Activated B cell treated with CpG ODN at 0.5 μM for 24 hours (primary cell): ENCODE measurements at regions not wholly inside any gene's neighbourhood (a gene's known extent, or its start where the extent isn't known, plus 50 kb on each side); places are given as distances from the start of the nearest gene placed in this dataset.
"Not testable (repeated sequence)": the region's sequence is repeated elsewhere in the genome, so short reads cannot be mapped to it uniquely, and the experiment has no call there.

ENCODE experiments used
- ATAC-seq: fragments of 200-7000 bp; cut with Tn5 transposase; one replicate; pipeline ENCODE4 v1.10.0; 2021; ENCODE audit warnings: low read depth, mild to moderate bottlenecking, moderate library complexity
- CTCF ChIA-PET: fragments of 350-600 bp; sonication (Branson Sonifier 250); formaldehyde crosslinking; loops from one replicate; lab custom pipeline; 2021; ENCODE audit warnings: antibody characterized with exemption; lab: Charles Lee
- POLR2A ChIA-PET: fragments of 350-600 bp; sonication (Branson Sonifier 250); formaldehyde crosslinking; loops from one replicate; lab custom pipeline; 2021; ENCODE audit warnings: antibody characterized with exemption; lab: Charles Lee
- DNase-seq: peaks from one replicate; pipeline ENCODE4 v3.0.0; 2022
- H3K27ac Mint-ChIP-seq: one replicate; pipeline ENCODE4 v1.8.0; 2020; ENCODE audit warnings: mixed read lengths
- H3K27me3 Mint-ChIP-seq: one replicate; pipeline ENCODE4 v1.8.0; 2021; ENCODE audit warnings: mixed read lengths
- H3K36me3 Mint-ChIP-seq: one replicate; pipeline ENCODE4 v1.8.0; 2021; ENCODE audit warnings: low read depth, mixed read lengths
- H3K4me1 Mint-ChIP-seq: one replicate; pipeline ENCODE4 v1.8.0; 2021; ENCODE audit warnings: mixed read lengths
- H3K4me3 Mint-ChIP-seq: one replicate; pipeline ENCODE4 v1.8.0; 2020; ENCODE audit warnings: mild to moderate bottlenecking, mixed read lengths
- H3K9me3 Mint-ChIP-seq: one replicate; pipeline ENCODE4 v1.8.0; 2020; ENCODE audit warnings: mixed read lengths
- intact Hi-C: fragments of 100-400 bp; cut with micrococcal nuclease; formaldehyde crosslinking; loops from one replicate; pipeline ENCODE4 v1.15.1; 2024
- TF ChIP-seq, protein P1 (sequence below): fragments of 200-600 bp; IDR thresholded peaks from one replicate; pipeline ENCODE4 v1.8.0; 2022; ENCODE audit warnings: antibody characterized with exemption, mild to moderate bottlenecking

- no peak overlapping the region for H3K27ac Mint-ChIP-seq
- DNase-seq (no peak), ATAC-seq (no peak)
- CTCF ChIA-PET, result no interaction called here
- no peaks in the 10 kb centered on the region for H3K9me3 Mint-ChIP-seq
- intact Hi-C loops, result no loop called here
- no peaks in the 10 kb centered on the region for H3K36me3 Mint-ChIP-seq
- no peaks in the 10 kb centered on the region for H3K27me3 Mint-ChIP-seq
- no peaks in the 10 kb centered on the region for H3K4me1 Mint-ChIP-seq
- POLR2A ChIA-PET, result interaction anchor here (0.6 kb wide), 1 partner anchor 236 kb away, joined by 5 read pairs; no protein-coding TSS in a partner anchor
- H3K4me3 Mint-ChIP-seq, result no peak overlapping the region
- TF ChIP-seq, protein P1, sequence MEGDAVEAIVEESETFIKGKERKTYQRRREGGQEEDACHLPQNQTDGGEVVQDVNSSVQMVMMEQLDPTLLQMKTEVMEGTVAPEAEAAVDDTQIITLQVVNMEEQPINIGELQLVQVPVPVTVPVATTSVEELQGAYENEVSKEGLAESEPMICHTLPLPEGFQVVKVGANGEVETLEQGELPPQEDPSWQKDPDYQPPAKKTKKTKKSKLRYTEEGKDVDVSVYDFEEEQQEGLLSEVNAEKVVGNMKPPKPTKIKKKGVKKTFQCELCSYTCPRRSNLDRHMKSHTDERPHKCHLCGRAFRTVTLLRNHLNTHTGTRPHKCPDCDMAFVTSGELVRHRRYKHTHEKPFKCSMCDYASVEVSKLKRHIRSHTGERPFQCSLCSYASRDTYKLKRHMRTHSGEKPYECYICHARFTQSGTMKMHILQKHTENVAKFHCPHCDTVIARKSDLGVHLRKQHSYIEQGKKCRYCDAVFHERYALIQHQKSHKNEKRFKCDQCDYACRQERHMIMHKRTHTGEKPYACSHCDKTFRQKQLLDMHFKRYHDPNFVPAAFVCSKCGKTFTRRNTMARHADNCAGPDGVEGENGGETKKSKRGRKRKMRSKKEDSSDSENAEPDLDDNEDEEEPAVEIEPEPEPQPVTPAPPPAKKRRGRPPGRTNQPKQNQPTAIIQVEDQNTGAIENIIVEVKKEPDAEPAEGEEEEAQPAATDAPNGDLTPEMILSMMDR, result no peak
Observed at GRCh38 chr1:82783044-82783443, 982.3 kb downstream of the ADGRL2 start.

- CTCF ChIA-PET, result no interaction called here
- Mint-ChIP-seq H3K4me3 (no peak overlapping the region), H3K4me1 (no peaks in the 10 kb centered on the region), H3K9me3 (no peaks in the 10 kb centered on the region), H3K27me3 (no peaks in the 10 kb centered on the region), H3K36me3 (no peaks in the 10 kb centered on the region), H3K27ac (no peak overlapping the region)
- intact Hi-C loops, result no loop called here
- ATAC-seq (no peak), DNase-seq (no peak)
- TF ChIP-seq, protein P1, result no peak
- POLR2A ChIA-PET, result interaction anchor here (0.6 kb wide), 1 partner anchor 235 kb away, joined by 5 read pairs; no protein-coding TSS in a partner anchor
Observed at GRCh38 chr1:82782599-82782998, 981.9 kb downstream of the ADGRL2 start.

- intact Hi-C loops, result loop anchor here (10.0 kb wide), 2 partner anchors 746 to 986 kb away; no protein-coding TSS in a partner anchor
- Mint-ChIP-seq H3K27ac (no peak overlapping the region), H3K4me3 (no peak overlapping the region), H3K27me3 (no peaks in the 10 kb centered on the region), H3K9me3 (no peaks in the 10 kb centered on the region), H3K36me3 (no peaks in the 10 kb centered on the region), H3K4me1 (no peaks in the 10 kb centered on the region)
- CTCF ChIA-PET, result no interaction called here
- ATAC-seq, result no peak
- TF ChIP-seq, protein P1, result no peak
- no peak for DNase-seq
- POLR2A ChIA-PET, result no interaction called here
Observed at GRCh38 chr1:82778612-82779011, 977.9 kb downstream of the ADGRL2 start.

DNA sequence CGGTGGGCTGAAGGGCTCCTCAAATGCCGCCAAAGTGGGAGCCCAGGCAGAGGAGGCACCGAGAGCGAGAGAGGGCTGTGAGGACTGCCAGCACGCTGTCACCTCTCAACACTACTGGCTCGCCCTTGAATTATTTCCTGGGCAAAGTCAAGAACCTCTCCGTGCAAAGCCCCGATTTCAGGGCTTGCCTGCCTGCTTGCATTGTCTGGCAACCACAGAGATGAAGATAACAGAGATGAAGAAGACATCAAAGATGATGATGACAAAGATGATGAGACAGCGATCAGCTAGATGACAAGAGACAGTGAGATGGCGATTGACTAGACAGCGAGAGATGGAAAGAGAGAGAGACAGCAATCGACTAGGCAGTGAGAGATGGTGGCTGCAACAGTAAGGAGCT is 976.5 kb downstream of the ADGRL2 start:
- TF ChIP-seq, protein P1, result no peak
- H3K4me3 Mint-ChIP-seq, result no peak overlapping the region
- no peaks in the 10 kb centered on the region for H3K9me3 Mint-ChIP-seq
- ATAC-seq (no peak), DNase-seq (no peak)
- no peaks in the 10 kb centered on the region for H3K36me3 Mint-ChIP-seq
- H3K27ac Mint-ChIP-seq, result no peak overlapping the region
- intact Hi-C loops, result loop anchor here (10.0 kb wide), 2 partner anchors 748 to 988 kb away; no protein-coding TSS in a partner anchor
- no peaks in the 10 kb centered on the region for H3K4me1 Mint-ChIP-seq
- POLR2A ChIA-PET, result no interaction called here
- CTCF ChIA-PET, result no interaction called here
- no peaks in the 10 kb centered on the region for H3K27me3 Mint-ChIP-seq

DNA sequence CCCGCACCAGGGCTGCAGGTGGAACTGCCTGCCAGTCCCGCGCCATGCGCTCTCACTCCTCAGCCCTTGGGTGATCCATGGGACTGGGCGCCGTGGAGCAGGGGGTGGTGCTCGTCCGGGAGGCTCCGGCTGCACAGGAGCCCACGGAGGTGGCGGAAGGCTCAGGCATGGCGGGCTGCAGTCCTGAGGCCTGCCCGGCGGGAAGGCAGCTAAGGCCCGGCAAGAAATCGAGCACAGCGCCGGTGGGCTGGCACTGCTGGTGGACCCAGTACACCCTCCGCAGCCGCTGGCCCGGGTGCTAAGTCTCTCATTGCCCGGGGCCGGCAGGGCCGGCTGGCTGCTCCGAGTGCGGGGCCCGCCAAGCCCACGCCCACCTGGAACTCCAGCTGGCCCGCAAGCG is 976.0 kb downstream of the ADGRL2 start:
- H3K9me3 Mint-ChIP-seq, H3K27me3 Mint-ChIP-seq, ATAC-seq, H3K27ac Mint-ChIP-seq, POLR2A ChIA-PET, H3K36me3 Mint-ChIP-seq, CTCF ChIA-PET, DNase-seq, H3K4me1 Mint-ChIP-seq, H3K4me3 Mint-ChIP-seq: not testable (repeated sequence)
- intact Hi-C loops, result loop anchor here (10.0 kb wide), 2 partner anchors 748 to 988 kb away; no protein-coding TSS in a partner anchor
